IPS DF 6.9 (cell line): ENCODE measurements at regions not wholly inside any gene's neighbourhood (a gene's known extent, or its start where the extent isn't known, plus 50 kb on each side); places are given as distances from the start of the nearest gene placed in this dataset.
"Not testable (repeated sequence)": the region's sequence is repeated elsewhere in the genome, so short reads cannot be mapped to it uniquely, and the experiment has no call there.

ENCODE experiments used
- DNase-seq: peaks from one replicate; pipeline ENCODE4 v3.0.0-alpha.2; 2013; ENCODE audit warnings: low read depth, low spot score
- H3K27ac ChIP-seq: one replicate; pipeline ENCODE4 v1.5.1; 2013; ENCODE audit warnings: low read length, control low read depth
- H3K27me3 ChIP-seq: 2 replicates; pipeline ENCODE4 v1.6.1; 2013; ENCODE audit warnings: mild to moderate bottlenecking, low read length; ENCODE audit not compliant: control insufficient read depth, insufficient read depth
- H3K36me3 ChIP-seq: 2 replicates; pipeline ENCODE4 v1.6.1; 2013; ENCODE audit warnings: low read length; ENCODE audit not compliant: control insufficient read depth, insufficient read depth
- H3K4me1 ChIP-seq: 2 replicates; pipeline ENCODE4 v1.6.1; 2013; ENCODE audit warnings: low read length; ENCODE audit not compliant: control insufficient read depth, insufficient read depth
- H3K4me3 ChIP-seq: 2 replicates; pipeline ENCODE4 v1.5.1; 2013; ENCODE audit warnings: mild to moderate bottlenecking, low read length
- H3K9me3 ChIP-seq: 2 replicates; pipeline ENCODE4 v1.6.1; 2013; ENCODE audit warnings: low read length, inconsistent platforms; ENCODE audit not compliant: control insufficient read depth, insufficient read depth
- WGBS: extraction: QIAGEN DNeasy Blood & Tissue Kit; methylation state at CpG from one replicate; pipeline ENCODE4 v1.1.7; 2013; ENCODE audit warnings: mixed read lengths, missing lambda C conversion rate; ENCODE audit not compliant: insufficient read length, insufficient coverage; 5-methylcytosine and 5-hydroxymethylcytosine counted together

DNA sequence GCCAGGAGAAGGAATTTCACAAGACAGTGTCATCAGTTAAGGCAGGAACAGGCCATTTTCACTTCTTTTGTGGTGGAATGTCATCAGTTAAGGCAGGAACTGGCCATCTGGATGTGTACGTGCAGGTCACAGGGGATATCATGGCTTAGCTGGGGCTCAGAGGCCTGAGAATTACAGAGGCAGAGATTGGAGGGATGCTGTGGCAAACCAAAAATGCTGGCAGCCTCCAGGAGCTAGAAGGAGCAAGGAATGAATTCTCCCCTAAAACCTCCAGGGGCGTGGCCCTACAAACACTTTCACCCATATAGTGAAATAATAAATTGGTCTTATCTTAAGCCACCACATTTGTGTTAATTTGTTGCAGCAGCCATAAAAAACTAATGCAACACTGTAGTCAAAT is 557.0 kb downstream of the ZNF385D start:
- H3K27me3 ChIP-seq, H3K4me1 ChIP-seq, H3K4me3 ChIP-seq, DNase-seq, H3K27ac ChIP-seq, H3K36me3 ChIP-seq, H3K9me3 ChIP-seq: not testable (repeated sequence)
- no CpG with 5 or more reads among the region's 2 CpGs for WGBS

DNA sequence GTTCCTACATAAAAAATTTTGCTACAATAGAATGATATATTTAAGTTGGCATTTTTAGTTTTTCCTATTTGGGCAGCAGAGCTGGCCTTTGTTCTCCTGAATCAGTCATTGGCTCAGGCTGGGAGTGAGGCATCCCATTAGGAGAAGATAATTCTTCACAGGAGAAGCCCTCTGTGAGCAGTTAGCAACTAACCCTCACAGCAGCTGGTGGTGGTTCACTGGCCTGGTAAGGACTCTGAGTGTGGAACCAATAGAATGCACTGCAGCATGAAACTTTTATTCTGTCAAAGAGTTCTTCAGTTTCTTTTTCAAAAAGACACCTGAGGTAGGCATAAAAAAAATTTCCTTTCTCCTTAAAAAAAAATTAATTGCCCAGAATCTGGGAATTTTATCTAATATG is 562.6 kb downstream of the ZNF385D start:
- H3K27ac ChIP-seq, result no peak overlapping the region
- DNase-seq, result no peak

DNA sequence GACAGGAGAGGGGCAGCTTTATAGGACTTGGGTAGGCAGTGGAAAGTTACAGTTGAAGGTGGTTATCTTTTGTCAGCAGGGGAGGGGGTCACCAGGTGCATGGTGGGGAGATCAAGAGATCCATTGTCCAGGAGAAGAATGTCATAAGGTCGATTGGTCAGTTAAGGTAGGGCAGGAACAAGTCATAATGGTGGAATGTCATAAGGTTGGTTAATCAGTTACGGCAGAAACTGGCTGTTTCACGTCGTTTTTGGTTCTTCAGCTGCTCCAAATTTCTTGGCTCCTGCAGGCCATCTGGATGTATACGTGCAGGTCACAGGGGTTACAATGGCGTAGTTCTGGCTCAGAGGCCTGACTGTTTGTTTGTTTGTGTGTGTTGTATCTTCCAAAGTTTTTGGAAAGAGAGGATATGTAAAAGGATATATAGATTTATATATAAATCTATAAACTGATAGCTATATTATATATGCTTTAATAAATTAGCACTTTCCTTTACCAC is 565.1 kb downstream of the ZNF385D start:
- WGBS, result no CpG with 5 or more reads among the region's 6 CpGs
- H3K4me3 ChIP-seq, result no peak overlapping the region

More for the DNA sequence above, 562.6 kb downstream of the ZNF385D start:
- no peaks in the 10 kb centered on the region for H3K36me3 ChIP-seq
- H3K4me3 ChIP-seq, result no peak overlapping the region
- H3K9me3 ChIP-seq, result no peaks in the 10 kb centered on the region
- H3K4me1 ChIP-seq, result no peaks in the 10 kb centered on the region
- H3K27me3 ChIP-seq, result no peaks in the 10 kb centered on the region

DNA sequence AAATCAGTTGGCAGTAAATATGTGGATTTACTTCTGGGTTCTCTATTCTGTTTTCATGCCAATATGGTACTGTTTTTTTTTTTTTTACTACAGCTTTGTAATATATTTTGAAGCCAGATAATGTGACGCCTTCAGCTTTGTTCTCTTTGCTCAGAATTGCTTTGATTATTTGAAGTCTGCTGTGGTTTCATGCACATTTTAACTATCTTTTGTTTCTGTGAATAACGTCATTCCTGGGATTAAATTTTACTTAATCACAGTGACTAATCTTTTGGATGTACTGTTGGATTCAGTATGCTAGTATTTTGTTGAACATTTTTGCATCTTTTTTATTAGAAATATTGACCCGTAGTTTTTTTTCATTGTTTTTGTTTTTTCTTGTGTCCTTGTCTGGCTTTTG is 576.5 kb downstream of the ZNF385D start:
- Histone ChIP-seq H3K4me1 (no peaks in the 10 kb centered on the region), H3K36me3 (no peaks in the 10 kb centered on the region), H3K4me3 (no peak overlapping the region), H3K9me3 (no peaks in the 10 kb centered on the region), H3K27me3 (no peaks in the 10 kb centered on the region), H3K27ac (no peak overlapping the region)
- no CpG with 5 or more reads among the region's 3 CpGs for WGBS
- DNase-seq, result no peak

More for the DNA sequence above, 565.1 kb downstream of the ZNF385D start:
- no peaks in the 10 kb centered on the region for H3K4me1 ChIP-seq
- no peak overlapping the region for H3K27ac ChIP-seq
- DNase-seq, result no peak
- no peaks in the 10 kb centered on the region for H3K36me3 ChIP-seq
- H3K9me3 ChIP-seq, result no peaks in the 10 kb centered on the region
- H3K27me3 ChIP-seq, result no peaks in the 10 kb centered on the region

DNA sequence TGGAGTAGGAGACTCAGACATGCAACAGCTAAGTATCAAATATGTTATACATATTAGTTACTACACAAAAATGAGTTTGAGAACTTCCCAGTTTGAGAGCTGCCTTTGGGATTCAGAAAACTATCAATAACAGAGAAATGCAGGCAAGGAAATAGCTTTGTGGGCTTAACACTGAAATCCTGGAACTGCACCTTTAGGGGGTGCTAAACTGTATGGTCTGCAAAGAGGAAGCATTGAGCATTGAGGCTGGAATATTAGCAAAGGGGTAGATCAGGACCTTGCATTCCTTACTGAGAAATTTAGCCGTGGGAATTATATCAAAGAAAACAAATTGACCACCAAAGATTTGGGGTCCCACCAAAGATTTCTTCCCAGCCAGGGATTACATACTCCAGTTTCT is 580.0 kb downstream of the ZNF385D start:
- H3K27ac ChIP-seq, result no peak overlapping the region
- no peaks in the 10 kb centered on the region for H3K36me3 ChIP-seq
- no peak overlapping the region for H3K4me3 ChIP-seq
- H3K4me1 ChIP-seq, result no peaks in the 10 kb centered on the region
- no peaks in the 10 kb centered on the region for H3K27me3 ChIP-seq
- peak; percentile 57 for DNase-seq
- H3K9me3 ChIP-seq, result no peaks in the 10 kb centered on the region
- no CpG with 5 or more reads among the region's 1 CpG for WGBS

DNA sequence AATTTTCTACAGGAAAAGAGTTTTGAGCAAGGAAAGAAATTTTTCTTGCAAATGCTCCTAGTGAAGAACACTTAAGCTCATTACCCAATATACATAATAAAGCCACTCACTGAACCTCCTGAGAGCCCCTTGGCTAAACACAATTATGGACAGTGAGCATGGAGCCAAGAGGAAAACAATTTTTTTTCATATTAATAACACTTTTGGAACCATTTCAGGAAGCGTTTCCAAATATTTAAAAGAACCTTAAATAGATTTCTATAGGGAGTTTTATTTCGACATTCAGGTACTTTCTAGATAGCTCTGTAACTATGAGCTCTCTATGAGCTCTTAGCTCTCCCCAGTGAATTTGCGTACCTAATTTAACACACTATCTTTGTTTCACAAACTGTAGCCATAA is 581.1 kb downstream of the ZNF385D start:
- H3K9me3 ChIP-seq, result no peaks in the 10 kb centered on the region
- no peak overlapping the region for H3K27ac ChIP-seq
- no peaks in the 10 kb centered on the region for H3K36me3 ChIP-seq
- H3K4me1 ChIP-seq, result no peaks in the 10 kb centered on the region
- no peaks in the 10 kb centered on the region for H3K27me3 ChIP-seq
- H3K4me3 ChIP-seq, result no peak overlapping the region
- DNase-seq, result no peak
- no CpG with 5 or more reads among the region's 3 CpGs for WGBS

DNA sequence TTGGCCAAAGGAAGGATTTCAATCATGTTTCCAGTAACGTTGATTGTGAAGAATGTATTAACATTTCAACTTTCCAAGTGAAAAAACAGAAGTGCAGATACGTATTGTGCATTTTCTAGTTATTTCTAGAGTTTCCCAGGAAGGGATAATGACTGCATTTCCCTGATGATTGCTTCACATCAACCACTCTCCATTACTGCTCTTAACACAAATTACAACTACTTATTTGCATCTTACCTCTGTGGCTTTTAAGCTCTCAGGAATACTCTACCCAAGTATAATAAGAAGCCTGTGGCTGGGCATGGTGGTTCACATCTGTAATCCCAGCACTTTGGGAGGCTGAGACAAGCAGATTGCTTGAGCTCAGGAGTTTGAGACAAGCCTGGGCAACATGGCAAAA is 582.5 kb downstream of the ZNF385D start:
- Histone ChIP-seq H3K4me1 (no peaks in the 10 kb centered on the region), H3K9me3 (no peaks in the 10 kb centered on the region), H3K27me3 (no peaks in the 10 kb centered on the region), H3K4me3 (no peak overlapping the region), H3K27ac (no peak overlapping the region), H3K36me3 (no peaks in the 10 kb centered on the region)
- no peak for DNase-seq
- no CpG with 5 or more reads among the region's 2 CpGs for WGBS

DNA sequence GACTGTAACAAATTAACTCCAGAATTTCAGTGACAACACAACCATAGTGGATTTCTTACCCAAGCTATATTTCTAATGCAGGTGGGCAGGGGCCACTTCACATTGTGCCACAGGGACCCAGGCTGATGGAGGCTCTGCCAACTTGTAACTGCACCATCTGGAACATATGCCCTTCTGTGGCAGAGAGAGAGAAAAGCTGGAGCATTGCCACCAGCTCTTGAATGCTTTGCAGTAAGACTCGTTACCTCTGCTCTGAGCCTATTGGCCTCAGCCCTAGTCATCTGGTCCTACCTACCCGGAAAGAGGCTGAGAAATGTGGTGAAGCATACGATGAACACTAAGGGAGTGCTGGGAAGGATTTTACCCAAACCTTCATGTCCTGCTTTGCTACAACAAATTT is 587.1 kb downstream of the ZNF385D start:
- Histone ChIP-seq H3K4me3 (no peak overlapping the region), H3K4me1 (no peaks in the 10 kb centered on the region), H3K9me3 (no peaks in the 10 kb centered on the region), H3K27ac (no peak overlapping the region), H3K36me3 (no peaks in the 10 kb centered on the region), H3K27me3 (no peaks in the 10 kb centered on the region)
- DNase-seq, result no peak
- WGBS, result no CpG with 5 or more reads among the region's 3 CpGs

DNA sequence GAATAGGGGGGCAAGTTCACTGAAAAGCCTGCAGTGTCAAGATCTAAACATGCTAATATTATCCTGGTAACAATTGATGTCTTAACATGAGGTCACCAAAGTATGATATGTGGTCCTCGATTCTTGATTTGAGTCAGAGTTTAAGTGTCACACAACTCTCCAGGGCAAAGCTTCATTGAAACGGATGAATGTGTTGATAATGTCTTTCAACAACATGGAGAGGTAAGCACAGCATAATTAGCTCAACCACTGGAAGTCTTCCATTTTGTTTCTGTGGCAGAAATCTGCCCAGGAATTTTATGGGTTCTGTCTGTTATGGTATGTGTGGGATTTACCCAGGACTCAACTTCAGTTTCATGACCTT is 591.5 kb downstream of the ZNF385D start:
- H3K4me3 ChIP-seq, result no peak overlapping the region
- H3K27me3 ChIP-seq, result no peaks in the 10 kb centered on the region
- DNase-seq, result no peak
- no peaks in the 10 kb centered on the region for H3K9me3 ChIP-seq
- H3K4me1 ChIP-seq, result no peaks in the 10 kb centered on the region
- no peaks in the 10 kb centered on the region for H3K36me3 ChIP-seq
- WGBS, result no CpG with 5 or more reads among the region's 2 CpGs
- no peak overlapping the region for H3K27ac ChIP-seq

DNA sequence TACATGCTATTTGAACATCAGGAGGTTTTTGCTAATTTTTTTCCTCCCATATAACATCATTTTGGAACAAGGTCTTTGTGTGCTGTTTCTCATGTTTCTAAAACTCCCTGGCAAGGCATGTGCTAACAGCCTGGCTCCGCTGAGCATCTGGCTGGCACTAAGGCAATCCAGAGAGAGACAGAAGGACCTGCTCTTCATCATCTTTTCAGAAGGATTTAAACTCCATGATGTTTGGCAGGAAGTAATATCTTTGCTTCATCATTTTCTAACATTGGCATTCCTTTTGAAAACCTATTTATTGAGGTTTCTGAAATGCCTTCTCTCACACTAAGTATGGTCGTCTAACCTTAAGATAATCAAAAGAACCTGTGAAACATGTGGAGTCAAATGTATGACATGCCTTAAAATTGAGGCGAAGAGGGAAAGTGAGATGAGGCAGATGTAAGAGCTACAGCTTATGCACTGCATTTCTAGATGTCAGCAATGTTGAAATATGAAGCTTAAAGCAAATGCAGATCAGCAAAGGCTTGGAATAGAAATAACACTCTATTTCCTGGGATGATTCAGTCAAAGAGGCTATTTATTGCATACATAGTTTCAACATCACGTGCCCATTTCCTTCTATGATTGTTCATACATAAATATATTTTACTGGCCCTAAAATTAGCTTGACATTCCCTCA is 592.0 kb downstream of the ZNF385D start:
- WGBS, result no CpG with 5 or more reads among the region's 4 CpGs
- Histone ChIP-seq H3K36me3 (no peaks in the 10 kb centered on the region), H3K4me1 (no peaks in the 10 kb centered on the region), H3K27me3 (no peaks in the 10 kb centered on the region), H3K9me3 (no peaks in the 10 kb centered on the region), H3K27ac (no peak overlapping the region), H3K4me3 (no peak overlapping the region)
- DNase-seq, result no peak

DNA sequence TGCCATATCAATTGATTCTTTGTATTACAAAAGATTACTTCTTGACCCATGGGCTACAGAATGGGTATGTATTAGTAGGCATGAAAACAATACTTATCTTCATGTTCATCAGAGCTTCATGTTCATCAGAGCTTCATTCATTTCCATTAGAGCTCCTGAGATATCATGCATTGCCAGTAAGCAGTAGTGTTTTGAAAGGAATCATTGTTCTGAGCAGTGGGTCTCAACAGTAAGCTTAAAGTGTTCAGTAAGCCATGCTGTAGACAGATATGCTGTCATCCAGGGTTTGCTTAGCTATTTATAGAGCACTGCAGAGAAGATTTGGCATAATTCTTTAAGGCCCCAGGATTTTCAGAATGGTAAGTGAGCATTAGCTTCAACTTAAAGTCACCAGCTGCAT is 596.1 kb downstream of the ZNF385D start:
- no peak overlapping the region for H3K27ac ChIP-seq
- no peaks in the 10 kb centered on the region for H3K36me3 ChIP-seq
- no peak for DNase-seq
- no peak overlapping the region for H3K4me3 ChIP-seq
- H3K9me3 ChIP-seq, result no peaks in the 10 kb centered on the region
- no peaks in the 10 kb centered on the region for H3K4me1 ChIP-seq
- H3K27me3 ChIP-seq, result no peaks in the 10 kb centered on the region
